Vagina (tissue), 2 donors: ENCODE measurements at regions not wholly inside any gene's neighbourhood (a gene's known extent, or its start where the extent isn't known, plus 50 kb on each side); places are given as distances from the start of the nearest gene placed in this dataset.

Experiments used
- DNase-seq, 2 donors: peaks; one replicate each; pipeline ENCODE4 v3.0.0-alpha.2; 2017; ENCODE audit errors: extremely low spot score in 2 of 2
- H3K27ac ChIP-seq: fragments of 200-600 bp; sonication (generic); one replicate; pipeline ENCODE4 v1.5.1; 2019
- H3K27me3 ChIP-seq: fragments of 200-600 bp; sonication (generic); one replicate; pipeline ENCODE4 v1.5.1; 2019
- H3K36me3 ChIP-seq, 2 donors: fragments of 200-600 bp; sonication (generic); one replicate each; pipeline ENCODE4 v1.5.1; 2017 to 2019
- H3K4me1 ChIP-seq: fragments of 200-600 bp; sonication (generic); one replicate; pipeline ENCODE4 v1.5.1; 2019
- H3K4me3 ChIP-seq, 2 donors: fragments of 200-600 bp; sonication (generic); 1 replicate in 1 of 2; 2 replicates in 1 of 2; pipeline ENCODE4 v1.5.1; 2016 to 2019
- H3K9me3 ChIP-seq: fragments of 200-600 bp; sonication (generic); one replicate; pipeline ENCODE4 v1.5.1; 2019
- POLR2A ChIP-seq, 2 donors: fragments of 450-650 bp; IDR thresholded peaks; one replicate each; pipeline ENCODE4 v1.6.1; 2017; ENCODE audit warnings: antibody characterized with exemption in 2 of 2, mild to moderate bottlenecking in 2 of 2, moderate library complexity in 2 of 2
- POLR2AphosphoS5 ChIP-seq, 2 donors: sonication (generic); formaldehyde crosslinking; IDR thresholded peaks; one replicate each; pipeline ENCODE4 v1.9.0; 2017; ENCODE audit warnings: antibody characterized with exemption in 2 of 2, mild to moderate bottlenecking in 2 of 2, low read depth in 1 of 2; ENCODE audit not compliant: insufficient read depth in 1 of 2
- intact Hi-C: fragments of 100-400 bp; cut with DNase I; formaldehyde crosslinking; loops from one replicate; pipeline ENCODE4 v1.15.1; 2023
- TF ChIP-seq, protein P1 (sequence below), 3 experiments: fragments of 450-650 bp in 2 of 3; fragments of 200-600 bp in 1 of 3; sonication (generic) in 1 of 3; IDR thresholded peaks; one replicate each; pipeline ENCODE4 v1.5.1; 2017 to 2019; ENCODE audit warnings: antibody characterized with exemption in 3 of 3, mild to moderate bottlenecking in 2 of 3, moderate library complexity in 2 of 3

- Histone ChIP-seq H3K27ac (no peak overlapping the region), H3K27me3 (no peaks in the 10 kb centered on the region), H3K36me3 (no peaks in the 10 kb centered on the region), H3K4me3 (no peak overlapping the region), H3K9me3 (no peaks in the 10 kb centered on the region), H3K4me1 (peaks cover 38% of the 10 kb centered on the region)
- no peak for DNase-seq
- TF ChIP-seq, protein P1, sequence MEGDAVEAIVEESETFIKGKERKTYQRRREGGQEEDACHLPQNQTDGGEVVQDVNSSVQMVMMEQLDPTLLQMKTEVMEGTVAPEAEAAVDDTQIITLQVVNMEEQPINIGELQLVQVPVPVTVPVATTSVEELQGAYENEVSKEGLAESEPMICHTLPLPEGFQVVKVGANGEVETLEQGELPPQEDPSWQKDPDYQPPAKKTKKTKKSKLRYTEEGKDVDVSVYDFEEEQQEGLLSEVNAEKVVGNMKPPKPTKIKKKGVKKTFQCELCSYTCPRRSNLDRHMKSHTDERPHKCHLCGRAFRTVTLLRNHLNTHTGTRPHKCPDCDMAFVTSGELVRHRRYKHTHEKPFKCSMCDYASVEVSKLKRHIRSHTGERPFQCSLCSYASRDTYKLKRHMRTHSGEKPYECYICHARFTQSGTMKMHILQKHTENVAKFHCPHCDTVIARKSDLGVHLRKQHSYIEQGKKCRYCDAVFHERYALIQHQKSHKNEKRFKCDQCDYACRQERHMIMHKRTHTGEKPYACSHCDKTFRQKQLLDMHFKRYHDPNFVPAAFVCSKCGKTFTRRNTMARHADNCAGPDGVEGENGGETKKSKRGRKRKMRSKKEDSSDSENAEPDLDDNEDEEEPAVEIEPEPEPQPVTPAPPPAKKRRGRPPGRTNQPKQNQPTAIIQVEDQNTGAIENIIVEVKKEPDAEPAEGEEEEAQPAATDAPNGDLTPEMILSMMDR (IDR thresholded peaks at IDR 0.05) = no peak
- TF ChIP-seq POLR2A (IDR thresholded peaks at IDR 0.05) (no peak), POLR2AphosphoS5 (IDR thresholded peaks at IDR 0.05; ENCODE audit: insufficient read depth in 1 of 2, low read depth in 1 of 2) (no peak)
- intact Hi-C loops = no loop called here
These were observed 60.0 kb downstream of the NAV1 start for GRCh38 chr1:201598973-201599372.

DNA sequence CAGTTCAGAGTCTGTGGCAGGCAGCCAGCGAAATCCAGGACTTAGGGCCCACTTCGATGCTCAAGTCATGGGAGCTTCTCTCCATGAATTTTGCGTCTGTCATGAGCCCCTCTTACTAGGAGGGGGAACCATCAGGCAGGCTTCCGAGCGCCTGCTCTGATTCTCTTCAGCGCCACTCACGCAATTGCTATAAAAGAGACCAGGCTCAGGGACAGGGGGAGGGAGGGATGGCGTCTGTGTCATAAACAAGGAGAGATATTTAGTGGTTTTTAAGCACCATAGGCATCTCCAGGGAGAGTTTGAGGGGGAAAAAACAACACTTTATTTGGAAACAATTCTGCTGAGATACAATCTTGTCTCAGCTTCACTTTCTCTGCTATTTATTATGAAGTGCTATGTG, 60.6 kb downstream of the NAV1 start:
- no peaks in the 10 kb centered on the region for H3K9me3 ChIP-seq
- no peak for TF ChIP-seq POLR2AphosphoS5 (IDR thresholded peaks at IDR 0.05; ENCODE audit: insufficient read depth in 1 of 2, low read depth in 1 of 2)
- TF ChIP-seq, protein P1 (IDR thresholded peaks at IDR 0.05) = no peak
- no peak for DNase-seq
- no peak overlapping the region for H3K4me3 ChIP-seq
- H3K27me3 ChIP-seq = no peaks in the 10 kb centered on the region
- H3K36me3 ChIP-seq = no peaks in the 10 kb centered on the region
- peaks cover 32% of the 10 kb centered on the region for H3K4me1 ChIP-seq
- intact Hi-C loops = no loop called here
- H3K27ac ChIP-seq = peak overlapping the region; percentile 62

GRCh38 chr1:201602413-201603265, 63.7 kb downstream of the NAV1 start:
- Histone ChIP-seq H3K27ac (no peak overlapping the region), H3K4me3 (no peak overlapping the region), H3K36me3 (no peaks in the 10 kb centered on the region), H3K4me1 (peaks cover 30% of the 10 kb centered on the region), H3K9me3 (no peaks in the 10 kb centered on the region), H3K27me3 (no peaks in the 10 kb centered on the region)
- intact Hi-C loops = no loop called here
- TF ChIP-seq, protein P1 (IDR thresholded peaks at IDR 0.05) = no peak
- TF ChIP-seq POLR2A (IDR thresholded peaks at IDR 0.05) (no peak), POLR2AphosphoS5 (IDR thresholded peaks at IDR 0.05; ENCODE audit: insufficient read depth in 1 of 2, low read depth in 1 of 2) (no peak)
- DNase-seq = no peak

- Histone ChIP-seq H3K4me3 (no peak overlapping the region), H3K27me3 (no peaks in the 10 kb centered on the region), H3K9me3 (no peaks in the 10 kb centered on the region), H3K36me3 (no peaks in the 10 kb centered on the region), H3K27ac (no peak overlapping the region), H3K4me1 (peaks cover 28% of the 10 kb centered on the region)
- TF ChIP-seq POLR2AphosphoS5 (IDR thresholded peaks at IDR 0.05; ENCODE audit: insufficient read depth in 1 of 2, low read depth in 1 of 2) (no peak), POLR2A (IDR thresholded peaks at IDR 0.05) (no peak)
- TF ChIP-seq, protein P1 (IDR thresholded peaks at IDR 0.05) = no peak
- intact Hi-C loops = no loop called here
- DNase-seq = no peak
These were observed 64.8 kb downstream of the NAV1 start for GRCh38 chr1:201603613-201604232.
